AG04449 (cell line): ENCODE measurements at regions not wholly inside any gene's neighbourhood (a gene's known extent, or its start where the extent isn't known, plus 50 kb on each side); places are given as distances from the start of the nearest gene placed in this dataset.

Experiments
- CTCF ChIA-PET: fragments of 350-600 bp; formaldehyde crosslinking; extraction: SDS; loops from one replicate; lab custom pipeline; 2021; ENCODE audit warnings: antibody characterized with exemption; lab: Yijun Ruan, JAX
- POLR2A ChIA-PET: fragments of 400-600, 350-600 bp; formaldehyde crosslinking; extraction: SDS; loops from one replicate; lab custom pipeline; 2020; ENCODE audit warnings: antibody characterized with exemption, inconsistent platforms; lab: Yijun Ruan, JAX
- DNase-seq: peaks from one replicate; pipeline ENCODE4 v3.0.0-alpha.2; 2010; ENCODE audit warnings: low read depth, low spot score
- H3K4me3 ChIP-seq: 2 replicates; pipeline ENCODE4 v1.5.1; 2011; ENCODE audit warnings: low read depth, mild to moderate bottlenecking, control low read depth, low read length
- CTCF ChIP-seq: IDR thresholded peaks from one replicate; pipeline ENCODE4 v1.5.1; 2011; ENCODE audit warnings: mild to moderate bottlenecking, moderate library complexity, low read length, control low read depth, inconsistent platforms; ENCODE audit not compliant: insufficient read depth; ENCODE audit errors: missing control alignments

GRCh38 chr2:43050866-43051265, 175.5 kb downstream of the ZFP36L2 start:
- ChIA-PET POLR2A (no interaction called here), CTCF (interaction anchor here (0.7 to 1.0 kb wide), 2 partner anchors 9 kb away, joined by 3 read pairs; no protein-coding TSS in a partner anchor)
- DNase-seq = no peak
- TF ChIP-seq CTCF = no peak
- no peak overlapping the region for H3K4me3 ChIP-seq

GRCh38 chr2:43049836-43050801, 176.3 kb downstream of the ZFP36L2 start:
- no peak for TF ChIP-seq CTCF
- ChIA-PET CTCF (interaction anchor here (0.7 to 1.0 kb wide), 2 partner anchors 8 to 9 kb away, joined by 3 read pairs; no protein-coding TSS in a partner anchor), POLR2A (no interaction called here)
- no peak overlapping the region for H3K4me3 ChIP-seq
- DNase-seq = no peak

- H3K4me3 ChIP-seq = no peak overlapping the region
- POLR2A ChIA-PET = interaction anchor here (0.6 to 1.4 kb wide), 5 partner anchors 12 to 179 kb away, joined by 3 read pairs; partner anchors contain the start of gene ZFP36L2
- CTCF ChIA-PET = interaction anchor here (0.8 to 1.0 kb wide), 2 partner anchors 12 to 22 kb away, joined by 3 to 4 read pairs; no protein-coding TSS in a partner anchor
- no peak for TF ChIP-seq CTCF
- DNase-seq = no peak
These were observed 179.1 kb downstream of the ZFP36L2 start for GRCh38 chr2:43047187-43047780.

- DNase-seq = no peak
- POLR2A ChIA-PET = interaction anchor here (1.4 kb wide), 1 partner anchor 14 kb away, joined by 3 read pairs; no protein-coding TSS in a partner anchor
- CTCF ChIA-PET = interaction anchor here (1.0 kb wide), 1 partner anchor 172 kb away, joined by 4 read pairs; no protein-coding TSS in a partner anchor
- H3K4me3 ChIP-seq = no peak overlapping the region
- no peak for TF ChIP-seq CTCF
These were observed 180.5 kb downstream of the ZFP36L2 start for GRCh38 chr2:43045866-43046265.

- TF ChIP-seq CTCF = no peak
- POLR2A ChIA-PET = interaction anchor here (1.2 kb wide), 1 partner anchor 8 kb away, joined by 3 read pairs; no protein-coding TSS in a partner anchor
- no peak for DNase-seq
- H3K4me3 ChIP-seq = no peak overlapping the region
- CTCF ChIA-PET = interaction anchor here (0.6 to 1.2 kb wide), 3 partner anchors 97 to 895 kb away, joined by 3 read pairs; no protein-coding TSS in a partner anchor
These were observed 182.2 kb downstream of the ZFP36L2 start for GRCh38 chr2:43044093-43044681.
